Liver (tissue), 3 donors: ENCODE measurements at regions not wholly inside any gene's neighbourhood (a gene's known extent, or its start where the extent isn't known, plus 50 kb on each side); places are given as distances from the start of the nearest gene placed in this dataset.

ENCODE experiments used
- ATF3 ChIP-seq: IDR thresholded peaks from 2 replicates; pipeline ENCODE4 v1.6.1; 2016; ENCODE audit warnings: antibody characterized with exemption
- CTCF ChIP-seq: fragments of 150-350 bp; IDR thresholded peaks from 2 replicates; pipeline ENCODE4 v1.5.1; 2017; ENCODE audit warnings: improper control_type of control experiment, low read depth, low read length; ENCODE audit not compliant: missing input control
- GABPA ChIP-seq, 2 donors: IDR thresholded peaks in 1 of 2; conservative IDR thresholded peaks in 1 of 2; 2 replicates each; pipeline ENCODE4 v1.6.1; 2016; ENCODE audit warnings: antibody characterized with exemption in 2 of 2, mild to moderate bottlenecking in 1 of 2, moderate library complexity in 1 of 2
- HNF4A ChIP-seq, 2 donors: conservative IDR thresholded peaks; 2 replicates each; pipeline ENCODE4 v1.6.1; 2016; ENCODE audit warnings: antibody characterized with exemption in 2 of 2, mild to moderate bottlenecking in 2 of 2
- HNF4G ChIP-seq: IDR thresholded peaks from 2 replicates; pipeline ENCODE4 v1.6.1; 2016; ENCODE audit warnings: antibody characterized with exemption
- JUND ChIP-seq, 2 donors: IDR thresholded peaks; 2 replicates each; pipeline ENCODE4 v1.6.1; 2016; ENCODE audit warnings: antibody characterized with exemption in 2 of 2
- MAX ChIP-seq: IDR thresholded peaks from 2 replicates; pipeline ENCODE4 v1.6.1; 2016; ENCODE audit warnings: antibody characterized with exemption
- NR2F2 ChIP-seq: IDR thresholded peaks from 2 replicates; pipeline ENCODE4 v1.6.1; 2016; ENCODE audit warnings: antibody characterized with exemption
- RAD21 ChIP-seq, 2 donors: IDR thresholded peaks; 2 replicates each; pipeline ENCODE4 v1.6.1; 2016; ENCODE audit warnings: antibody characterized with exemption in 2 of 2, mild to moderate bottlenecking in 2 of 2
- REST ChIP-seq: IDR thresholded peaks from 2 replicates; pipeline ENCODE4 v1.6.1; 2016; ENCODE audit warnings: antibody characterized with exemption, mild to moderate bottlenecking
- SP1 ChIP-seq: IDR thresholded peaks from 2 replicates; pipeline ENCODE4 v1.6.1; 2018; ENCODE audit warnings: antibody characterized with exemption, mild to moderate bottlenecking
- TAF1 ChIP-seq: conservative IDR thresholded peaks from 2 replicates; pipeline ENCODE4 v1.6.1; 2016; ENCODE audit warnings: antibody characterized with exemption, mild to moderate bottlenecking
- YY1 ChIP-seq: IDR thresholded peaks from 2 replicates; pipeline ENCODE4 v1.6.1; 2016; ENCODE audit warnings: antibody characterized with exemption, mild to moderate bottlenecking
- ZBTB33 ChIP-seq: IDR thresholded peaks from 2 replicates; pipeline ENCODE4 v1.6.1; 2016; ENCODE audit warnings: antibody characterized with exemption
- donor health status: healthy.
- donor health status: healthy.

GRCh38 chr2:59176737-59177136, 935.6 kb upstream of the FANCL start:
- TF ChIP-seq GABPA (IDR thresholded peaks at IDR 0.05 in 1 of 2, conservative IDR thresholded peaks at IDR 0.05 in 1 of 2) (no peak), REST (no peak), CTCF (no peak), MAX (no peak), RAD21 (IDR thresholded peaks at IDR 0.05) (peak in 1 of 2 donors; percentile 10), JUND (IDR thresholded peaks at IDR 0.05) (no peak), ZBTB33 (no peak), HNF4A (conservative IDR thresholded peaks at IDR 0.05) (no peak), NR2F2 (no peak), YY1 (no peak), TAF1 (no peak), HNF4G (no peak), ATF3 (no peak), SP1 (no peak)
